Adrenal gland (tissue), 9 donors: ENCODE measurements at regions not wholly inside any gene's neighbourhood (a gene's known extent, or its start where the extent isn't known, plus 50 kb on each side); places are given as distances from the start of the nearest gene placed in this dataset.

Source experiments
- DNase-seq, 7 donors: peaks; one replicate each; pipeline ENCODE4 v3.0.0-alpha.2; 2019 to 2020
- H3K27ac ChIP-seq, 5 donors: fragments of 200-600 bp; sonication (generic) in 4 of 5; 1 replicate in 3 of 5; 2 replicates in 2 of 5; pipeline versions ENCODE4 v1.5.1 to v1.8.0; 2016 to 2020; ENCODE audit warnings: mild to moderate bottlenecking in 1 of 5
- H3K27me3 ChIP-seq: fragments of 200-600 bp; 2 replicates; pipeline ENCODE4 v1.8.0; 2021
- H3K36me3 ChIP-seq, 2 donors: fragments of 200-600 bp; replicated peaks in 1 of 2; 1 replicate in 1 of 2; 2 replicates in 1 of 2; pipeline versions ENCODE4 v1.5.1 to v1.8.0; 2018 to 2022
- H3K4me1 ChIP-seq, 2 donors: fragments of 200-600 bp; replicated peaks in 1 of 2; 1 replicate in 1 of 2; 2 replicates in 1 of 2; pipeline versions ENCODE4 v1.5.1 to v1.8.0; 2018 to 2021
- H3K4me3 ChIP-seq, 4 donors: fragments of 200-600 bp; sonication (generic) in 3 of 4; one replicate each; pipeline ENCODE4 v1.5.1; 2016 to 2018
- H3K9me3 ChIP-seq, 3 donors: fragments of 200-600 bp; sonication (generic) in 1 of 3; replicated peaks in 1 of 3; 1 replicate in 2 of 3; 2 replicates in 1 of 3; pipeline versions ENCODE4 v1.5.1 to v1.8.0; 2016 to 2021
- POLR2A ChIP-seq, 2 donors: fragments of 450-650 bp; IDR thresholded peaks; one replicate each; pipeline ENCODE4 v1.6.1; 2017; ENCODE audit warnings: antibody characterized with exemption in 2 of 2, mild to moderate bottlenecking in 2 of 2, moderate library complexity in 1 of 2
- WGBS, 4 donors: extraction: QIAGEN DNeasy Blood & Tissue Kit in 2 of 4; methylation state at CpG; one replicate each; pipeline versions ENCODE4 v1.1.5 to v1.1.7; 2013 to 2017; 5-methylcytosine and 5-hydroxymethylcytosine counted together
- intact Hi-C, 2 donors: fragments of 100-400 bp; cut with DNase I; formaldehyde crosslinking; loops; one replicate each; pipeline versions ENCODE4 v1.14.1 to v1.15.0; 2022 to 2023
- TF ChIP-seq, protein P1 (sequence below), 6 experiments: fragments of 450-650 bp in 4 of 6; fragments of 200-600 bp in 2 of 6; sonication (generic) in 1 of 6; IDR thresholded peaks; 1 replicate in 5 of 6; 2 replicates in 1 of 6; pipeline versions ENCODE4 v1.5.1 to v1.8.0; 2016 to 2021; ENCODE audit warnings: antibody characterized with exemption in 6 of 6, mild to moderate bottlenecking in 2 of 6, moderate library complexity in 1 of 6
- donor health status: healthy with polysubstance abuse.
- donor health status: Bipolar disorder and iron deficiency.
- donor health status: DM: yes; HTN: yes; CAD: no.
- donor health status: DM: no; HTN: no; CAD: no.
- donor health status: DM: no; HTN: no; CAD: no.

GRCh38 chr21:19268686-19269085 is 865.1 kb upstream of the TMPRSS15 start:
- WGBS, 4 donors: 33 to 43% (median 39%) methylated on average over 3 of the region's 3 CpGs
- DNase-seq: no peak
- no peak overlapping the region for H3K27ac ChIP-seq
- intact Hi-C loops: no loop called here
- no peak for TF ChIP-seq POLR2A (IDR thresholded peaks at IDR 0.05)
- TF ChIP-seq, protein P1, sequence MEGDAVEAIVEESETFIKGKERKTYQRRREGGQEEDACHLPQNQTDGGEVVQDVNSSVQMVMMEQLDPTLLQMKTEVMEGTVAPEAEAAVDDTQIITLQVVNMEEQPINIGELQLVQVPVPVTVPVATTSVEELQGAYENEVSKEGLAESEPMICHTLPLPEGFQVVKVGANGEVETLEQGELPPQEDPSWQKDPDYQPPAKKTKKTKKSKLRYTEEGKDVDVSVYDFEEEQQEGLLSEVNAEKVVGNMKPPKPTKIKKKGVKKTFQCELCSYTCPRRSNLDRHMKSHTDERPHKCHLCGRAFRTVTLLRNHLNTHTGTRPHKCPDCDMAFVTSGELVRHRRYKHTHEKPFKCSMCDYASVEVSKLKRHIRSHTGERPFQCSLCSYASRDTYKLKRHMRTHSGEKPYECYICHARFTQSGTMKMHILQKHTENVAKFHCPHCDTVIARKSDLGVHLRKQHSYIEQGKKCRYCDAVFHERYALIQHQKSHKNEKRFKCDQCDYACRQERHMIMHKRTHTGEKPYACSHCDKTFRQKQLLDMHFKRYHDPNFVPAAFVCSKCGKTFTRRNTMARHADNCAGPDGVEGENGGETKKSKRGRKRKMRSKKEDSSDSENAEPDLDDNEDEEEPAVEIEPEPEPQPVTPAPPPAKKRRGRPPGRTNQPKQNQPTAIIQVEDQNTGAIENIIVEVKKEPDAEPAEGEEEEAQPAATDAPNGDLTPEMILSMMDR (IDR thresholded peaks at IDR 0.05): no peak
- H3K4me3 ChIP-seq: no peak overlapping the region
- H3K9me3 ChIP-seq: no peaks in the 10 kb centered on the region
- H3K4me1 ChIP-seq: no peaks in the 10 kb centered on the region
- H3K27me3 ChIP-seq: no peaks in the 10 kb centered on the region
- H3K36me3 ChIP-seq: no peaks in the 10 kb centered on the region

GRCh38 chr21:19275065-19275464 is 871.5 kb upstream of the TMPRSS15 start:
- no peak for DNase-seq
- Histone ChIP-seq H3K4me1 (no peaks in the 10 kb centered on the region), H3K36me3 (no peaks in the 10 kb centered on the region), H3K9me3 (peaks cover 0 to 9% (median 0%) of the 10 kb centered on the region in 3 donors), H3K27me3 (no peaks in the 10 kb centered on the region), H3K4me3 (no peak overlapping the region), H3K27ac (no peak overlapping the region)
- WGBS, 4 donors: 85 to 96% (median 90%) methylated on average over 2 of the region's 2 CpGs
- TF ChIP-seq POLR2A (IDR thresholded peaks at IDR 0.05): no peak
- TF ChIP-seq, protein P1 (IDR thresholded peaks at IDR 0.05): no peak
- intact Hi-C loops: no loop called here

GRCh38 chr21:19276665-19277064 is 873.1 kb upstream of the TMPRSS15 start:
- no peaks in the 10 kb centered on the region for H3K36me3 ChIP-seq
- intact Hi-C loops: no loop called here
- no peaks in the 10 kb centered on the region for H3K27me3 ChIP-seq
- no peaks in the 10 kb centered on the region for H3K4me1 ChIP-seq
- no peak for DNase-seq
- H3K9me3 ChIP-seq: peaks cover 0 to 9% (median 0%) of the 10 kb centered on the region in 3 donors
- TF ChIP-seq, protein P1 (IDR thresholded peaks at IDR 0.05): no peak
- no peak for TF ChIP-seq POLR2A (IDR thresholded peaks at IDR 0.05)
- no peak overlapping the region for H3K4me3 ChIP-seq
- no peak overlapping the region for H3K27ac ChIP-seq
- 62 to 81% (median 64%) methylated on average over 4 of the region's 4 CpGs for WGBS, 4 donors

GRCh38 chr21:19286876-19287275 is 883.3 kb upstream of the TMPRSS15 start:
- H3K27me3 ChIP-seq: no peaks in the 10 kb centered on the region
- no peaks in the 10 kb centered on the region for H3K9me3 ChIP-seq
- H3K27ac ChIP-seq: no peak overlapping the region
- WGBS, 4 donors: 80 to 84% (median 81%) methylated on average over 2 of the region's 2 CpGs
- no peak for DNase-seq
- no peak overlapping the region for H3K4me3 ChIP-seq
- H3K4me1 ChIP-seq: no peaks in the 10 kb centered on the region
- no peak for TF ChIP-seq POLR2A (IDR thresholded peaks at IDR 0.05)
- TF ChIP-seq, protein P1 (IDR thresholded peaks at IDR 0.05): no peak
- intact Hi-C loops: no loop called here
- H3K36me3 ChIP-seq: no peaks in the 10 kb centered on the region
